Body of pancreas (tissue), 4 donors: ENCODE measurements at regions not wholly inside any gene's neighbourhood (a gene's known extent, or its start where the extent isn't known, plus 50 kb on each side); places are given as distances from the start of the nearest gene placed in this dataset.

Source experiments
- CTCF ChIP-seq, 7 experiments: fragments of 450-650 bp in 4 of 7; fragments of 200-600 bp in 3 of 7; sonication (generic) in 3 of 7; IDR thresholded peaks; one replicate each; pipeline ENCODE4 v1.5.1; 2016 to 2019; ENCODE audit warnings: antibody characterized with exemption in 7 of 7
- POLR2A ChIP-seq, 3 donors: fragments of 450-650 bp; IDR thresholded peaks; one replicate each; pipeline ENCODE4 v1.6.1; 2016; ENCODE audit warnings: antibody characterized with exemption in 3 of 3, mild to moderate bottlenecking in 2 of 3

GRCh38 chr7:116083796-116084195, 53.2 kb upstream of the TFEC start:
- no peak for TF ChIP-seq CTCF (IDR thresholded peaks at IDR 0.05)
- TF ChIP-seq POLR2A (IDR thresholded peaks at IDR 0.05): no peak
